IPS-20b (cell line): ENCODE measurements at regions not wholly inside any gene's neighbourhood (a gene's known extent, or its start where the extent isn't known, plus 50 kb on each side); places are given as distances from the start of the nearest gene placed in this dataset.
A peak's percentile ranks its signal among the peaks of the same experiment; 100 is the strongest.

Experiments
- H3K27ac ChIP-seq: one replicate; pipeline ENCODE4 v1.5.1; 2013; ENCODE audit warnings: low read length
- H3K27me3 ChIP-seq: 2 replicates; pipeline ENCODE4 v1.6.1; 2013; ENCODE audit warnings: mild to moderate bottlenecking, low read length, inconsistent platforms; ENCODE audit not compliant: insufficient read depth
- H3K36me3 ChIP-seq: 2 replicates; pipeline ENCODE4 v1.6.1; 2013; ENCODE audit warnings: low read depth, mild to moderate bottlenecking, inconsistent platforms, low read length, moderate library complexity; ENCODE audit not compliant: insufficient read depth
- H3K4me1 ChIP-seq: 2 replicates; pipeline ENCODE4 v1.6.1; 2013; ENCODE audit warnings: mild to moderate bottlenecking, control low read depth, inconsistent platforms, low read length, moderate library complexity; ENCODE audit not compliant: insufficient read depth
- H3K4me3 ChIP-seq: 2 replicates; pipeline ENCODE4 v1.5.1; 2013; ENCODE audit warnings: mild to moderate bottlenecking, low read length, inconsistent platforms
- H3K9ac ChIP-seq: 2 replicates; pipeline ENCODE4 v1.6.1; 2013; ENCODE audit warnings: low read depth, mild to moderate bottlenecking, inconsistent platforms, low read length, moderate library complexity
- H3K9me3 ChIP-seq: 2 replicates; pipeline ENCODE4 v1.6.1; 2013; ENCODE audit warnings: mild to moderate bottlenecking, low read depth, low read length, inconsistent platforms; ENCODE audit not compliant: insufficient read depth

GRCh38 chr4:89518259-89518658 lies 210.7 kb upstream of the GPRIN3 start:
- Histone ChIP-seq H3K27ac (no peak overlapping the region), H3K9ac (no peak overlapping the region), H3K4me1 (no peaks in the 10 kb centered on the region), H3K9me3 (no peaks in the 10 kb centered on the region), H3K36me3 (no peaks in the 10 kb centered on the region), H3K4me3 (no peak overlapping the region), H3K27me3 (no peaks in the 10 kb centered on the region)

GRCh38 chr4:89514811-89515210 lies 207.2 kb upstream of the GPRIN3 start:
- Histone ChIP-seq H3K9ac (no peak overlapping the region), H3K27ac (no peak overlapping the region), H3K36me3 (no peaks in the 10 kb centered on the region), H3K9me3 (no peaks in the 10 kb centered on the region), H3K4me1 (peaks cover 10% of the 10 kb centered on the region; the same call in 1 of the 2 replicates), H3K4me3 (no peak overlapping the region), H3K27me3 (no peaks in the 10 kb centered on the region)

- Histone ChIP-seq H3K4me3 (no peak overlapping the region), H3K9ac (no peak overlapping the region), H3K27ac (no peak overlapping the region), H3K4me1 (peaks cover 10% of the 10 kb centered on the region; the same call in 1 of the 2 replicates), H3K9me3 (no peaks in the 10 kb centered on the region), H3K36me3 (no peaks in the 10 kb centered on the region), H3K27me3 (no peaks in the 10 kb centered on the region)
Measured at GRCh38 chr4:89511776-89512175, 204.2 kb upstream of the GPRIN3 start.

- Histone ChIP-seq H3K27me3 (no peaks in the 10 kb centered on the region), H3K9me3 (no peaks in the 10 kb centered on the region), H3K9ac (no peak overlapping the region), H3K4me1 (peaks cover 10% of the 10 kb centered on the region; the same call in 1 of the 2 replicates), H3K4me3 (no peak overlapping the region), H3K27ac (no peak overlapping the region), H3K36me3 (no peaks in the 10 kb centered on the region)
Measured at GRCh38 chr4:89509708-89510281, 202.2 kb upstream of the GPRIN3 start.

- Histone ChIP-seq H3K36me3 (no peaks in the 10 kb centered on the region), H3K4me3 (no peak overlapping the region), H3K9me3 (no peaks in the 10 kb centered on the region), H3K27me3 (no peaks in the 10 kb centered on the region), H3K27ac (no peak overlapping the region), H3K4me1 (peaks cover 13% of the 10 kb centered on the region; the same call in 1 of the 2 replicates), H3K9ac (no peak overlapping the region)
Measured at GRCh38 chr4:89506866-89507491, 199.4 kb upstream of the GPRIN3 start.

- H3K9me3 ChIP-seq, result no peaks in the 10 kb centered on the region
- H3K9ac ChIP-seq, result no peak overlapping the region
- H3K27me3 ChIP-seq, result no peaks in the 10 kb centered on the region
- no peak overlapping the region for H3K27ac ChIP-seq
- no peaks in the 10 kb centered on the region for H3K36me3 ChIP-seq
- H3K4me1 ChIP-seq, result peaks cover 13% of the 10 kb centered on the region; the same call in 1 of the 2 replicates
- no peak overlapping the region for H3K4me3 ChIP-seq
Measured at GRCh38 chr4:89502581-89502980, 195.0 kb upstream of the GPRIN3 start.

- H3K4me1 ChIP-seq, result peaks cover 9% of the 10 kb centered on the region; the same call in 1 of the 2 replicates
- H3K27me3 ChIP-seq, result no peaks in the 10 kb centered on the region
- no peaks in the 10 kb centered on the region for H3K9me3 ChIP-seq
- no peak overlapping the region for H3K4me3 ChIP-seq
- no peak overlapping the region for H3K27ac ChIP-seq
- no peaks in the 10 kb centered on the region for H3K36me3 ChIP-seq
- no peak overlapping the region for H3K9ac ChIP-seq
Measured at GRCh38 chr4:89497517-89498308, 190.1 kb upstream of the GPRIN3 start.

- Histone ChIP-seq H3K4me3 (no peak overlapping the region), H3K27me3 (no peaks in the 10 kb centered on the region), H3K4me1 (peaks cover 1% of the 10 kb centered on the region; the same call in 1 of the 2 replicates), H3K27ac (no peak overlapping the region), H3K9ac (no peak overlapping the region), H3K9me3 (no peaks in the 10 kb centered on the region), H3K36me3 (no peaks in the 10 kb centered on the region)
Measured at GRCh38 chr4:89496851-89497250, 189.3 kb upstream of the GPRIN3 start.

GRCh38 chr4:89493367-89493766 lies 185.8 kb upstream of the GPRIN3 start:
- H3K27me3 ChIP-seq, result no peaks in the 10 kb centered on the region
- no peak overlapping the region for H3K4me3 ChIP-seq
- H3K36me3 ChIP-seq, result no peaks in the 10 kb centered on the region
- no peak overlapping the region for H3K9ac ChIP-seq
- H3K27ac ChIP-seq, result no peak overlapping the region
- H3K4me1 ChIP-seq, result peaks cover 8% of the 10 kb centered on the region; the same call in 1 of the 2 replicates
- no peaks in the 10 kb centered on the region for H3K9me3 ChIP-seq

- H3K27me3 ChIP-seq, result no peaks in the 10 kb centered on the region
- peaks cover 8% of the 10 kb centered on the region; the same call in 1 of the 2 replicates for H3K4me1 ChIP-seq
- no peaks in the 10 kb centered on the region for H3K36me3 ChIP-seq
- H3K9me3 ChIP-seq, result no peaks in the 10 kb centered on the region
- no peak overlapping the region for H3K27ac ChIP-seq
- no peak overlapping the region for H3K4me3 ChIP-seq
- no peak overlapping the region for H3K9ac ChIP-seq
Measured at GRCh38 chr4:89492581-89493071, 185.0 kb upstream of the GPRIN3 start.

GRCh38 chr4:89491761-89492160 lies 184.2 kb upstream of the GPRIN3 start:
- Histone ChIP-seq H3K4me1 (peaks cover 8% of the 10 kb centered on the region; the same call in 1 of the 2 replicates), H3K4me3 (peak overlapping the region; percentile 44; the same call in 1 of the 2 replicates), H3K27ac (no peak overlapping the region), H3K27me3 (no peaks in the 10 kb centered on the region), H3K9ac (no peak overlapping the region), H3K36me3 (no peaks in the 10 kb centered on the region), H3K9me3 (no peaks in the 10 kb centered on the region)
